ENCODE measurements at regions not wholly inside any gene's neighbourhood (a gene's known extent, or its start where the extent isn't known, plus 50 kb on each side); places are given as distances from the start of the nearest gene placed in this dataset.

GRCh38 chr3:102129760-102130608, 280.7 kb downstream of the NFKBIZ start:
- Mint-ChIP-seq H3K27me3 (ENCODE audit: insufficient read depth, unreplicated experiment) (no peaks in the 10 kb centered on the region), H3K36me3 (ENCODE audit: insufficient read depth, unreplicated experiment) (no peaks in the 10 kb centered on the region), H3K4me1 (ENCODE audit: low read depth, unreplicated experiment) (no peaks in the 10 kb centered on the region), H3K27ac (ENCODE audit: unreplicated experiment) (no peak overlapping the region), H3K9me3 (ENCODE audit: unreplicated experiment) (no peaks in the 10 kb centered on the region), H3K4me3 (ENCODE audit: unreplicated experiment) (no peak overlapping the region)
- H3K27me3 ChIP-seq (replicated peaks; ENCODE audit: control insufficient read depth, insufficient read depth, low read length), result no peaks in the 10 kb centered on the region
- no peak overlapping the region for H3K4me3 ChIP-seq (ENCODE audit: low read depth, low read length)
- no peaks in the 10 kb centered on the region for H3K36me3 ChIP-seq (ENCODE audit: control insufficient read depth, insufficient read depth, low read length)
- H3K9me3 ChIP-seq, result no peaks in the 10 kb centered on the region
- intact Hi-C loops (cut with micrococcal nuclease; ENCODE audit: unreplicated experiment), result no loop called here
- BruUV-seq (replicated peaks), result no TSS peak
- peaks cover 6% of the 10 kb centered on the region; the same call in 1 of the 2 replicates for H3K4me1 ChIP-seq
- ChIA-PET POLR2A (no interaction called here), CTCF (no interaction called here)
- TF ChIP-seq, protein P1, sequence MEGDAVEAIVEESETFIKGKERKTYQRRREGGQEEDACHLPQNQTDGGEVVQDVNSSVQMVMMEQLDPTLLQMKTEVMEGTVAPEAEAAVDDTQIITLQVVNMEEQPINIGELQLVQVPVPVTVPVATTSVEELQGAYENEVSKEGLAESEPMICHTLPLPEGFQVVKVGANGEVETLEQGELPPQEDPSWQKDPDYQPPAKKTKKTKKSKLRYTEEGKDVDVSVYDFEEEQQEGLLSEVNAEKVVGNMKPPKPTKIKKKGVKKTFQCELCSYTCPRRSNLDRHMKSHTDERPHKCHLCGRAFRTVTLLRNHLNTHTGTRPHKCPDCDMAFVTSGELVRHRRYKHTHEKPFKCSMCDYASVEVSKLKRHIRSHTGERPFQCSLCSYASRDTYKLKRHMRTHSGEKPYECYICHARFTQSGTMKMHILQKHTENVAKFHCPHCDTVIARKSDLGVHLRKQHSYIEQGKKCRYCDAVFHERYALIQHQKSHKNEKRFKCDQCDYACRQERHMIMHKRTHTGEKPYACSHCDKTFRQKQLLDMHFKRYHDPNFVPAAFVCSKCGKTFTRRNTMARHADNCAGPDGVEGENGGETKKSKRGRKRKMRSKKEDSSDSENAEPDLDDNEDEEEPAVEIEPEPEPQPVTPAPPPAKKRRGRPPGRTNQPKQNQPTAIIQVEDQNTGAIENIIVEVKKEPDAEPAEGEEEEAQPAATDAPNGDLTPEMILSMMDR (IDR thresholded peaks at IDR 0.05; ENCODE audit: insufficient read depth in 1 of 2, low read depth in 1 of 2, low read length in 1 of 2, severe bottlenecking in 1 of 2, unreplicated experiment in 1 of 2), result no peak
- no peak for DNase-seq

DNA sequence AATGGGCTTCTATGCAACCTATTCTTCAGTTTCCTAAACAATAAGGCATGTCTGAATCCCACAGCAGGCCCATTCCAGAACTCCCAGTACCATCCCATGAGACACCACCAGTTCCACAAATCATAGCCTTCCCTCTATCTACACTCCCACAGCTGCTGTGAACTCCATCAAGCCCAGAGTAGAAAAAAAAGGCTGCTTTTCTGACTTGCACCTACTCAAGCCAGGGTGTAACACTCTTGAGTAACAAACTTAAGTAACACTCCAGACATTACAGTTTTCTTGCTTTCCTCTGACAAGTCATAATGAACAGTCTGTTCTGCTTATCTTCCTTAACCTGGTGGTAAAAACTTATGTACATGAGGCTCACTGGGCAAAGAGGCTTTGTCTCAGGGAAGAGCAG, 283.1 kb downstream of the NFKBIZ start:
- no peak for DNase-seq
- TF ChIP-seq, protein P1 (IDR thresholded peaks at IDR 0.05; ENCODE audit: insufficient read depth in 1 of 2, low read depth in 1 of 2, low read length in 1 of 2, severe bottlenecking in 1 of 2, unreplicated experiment in 1 of 2), result no peak
- intact Hi-C loops (cut with micrococcal nuclease; ENCODE audit: unreplicated experiment), result no loop called here

DNA sequence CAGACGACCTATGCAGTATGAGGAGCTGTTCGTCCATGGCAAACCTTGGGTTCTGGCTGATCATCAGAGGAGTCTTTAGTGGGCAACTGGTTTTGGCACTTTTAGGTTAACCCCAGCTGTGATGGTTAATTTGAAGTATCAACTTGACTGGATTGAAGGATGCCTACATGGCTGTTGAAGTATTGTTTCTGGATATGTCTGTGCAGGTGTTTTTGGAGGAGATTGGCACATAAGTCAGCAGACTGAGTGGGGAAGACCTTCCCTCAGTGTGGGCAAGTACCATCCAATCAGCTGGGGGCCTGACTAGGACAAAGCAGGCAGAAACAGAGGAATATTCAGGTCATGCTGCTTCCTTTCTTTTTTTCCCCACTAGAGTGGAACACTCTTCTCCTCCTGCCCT, 284.1 kb downstream of the NFKBIZ start:
- Mint-ChIP-seq H3K4me1 (ENCODE audit: low read depth, unreplicated experiment) (no peaks in the 10 kb centered on the region), H3K27me3 (ENCODE audit: insufficient read depth, unreplicated experiment) (no peaks in the 10 kb centered on the region), H3K27ac (ENCODE audit: unreplicated experiment) (no peak overlapping the region), H3K36me3 (ENCODE audit: insufficient read depth, unreplicated experiment) (no peaks in the 10 kb centered on the region), H3K9me3 (ENCODE audit: unreplicated experiment) (no peaks in the 10 kb centered on the region), H3K4me3 (ENCODE audit: unreplicated experiment) (no peak overlapping the region)
- no TSS peak for BruUV-seq (replicated peaks)
- Histone ChIP-seq H3K4me3 (ENCODE audit: low read depth, low read length) (no peak overlapping the region), H3K36me3 (ENCODE audit: control insufficient read depth, insufficient read depth, low read length) (no peaks in the 10 kb centered on the region), H3K9me3 (no peaks in the 10 kb centered on the region), H3K4me1 (no peaks in the 10 kb centered on the region), H3K27me3 (replicated peaks; ENCODE audit: control insufficient read depth, insufficient read depth, low read length) (no peaks in the 10 kb centered on the region)
- intact Hi-C loops (cut with micrococcal nuclease; ENCODE audit: unreplicated experiment), result no loop called here
- no peak for DNase-seq
- TF ChIP-seq, protein P1 (IDR thresholded peaks at IDR 0.05; ENCODE audit: insufficient read depth in 1 of 2, low read depth in 1 of 2, low read length in 1 of 2, severe bottlenecking in 1 of 2, unreplicated experiment in 1 of 2), result no peak
- CTCF ChIA-PET, result interaction anchor here (0.9 kb wide), 1 partner anchor 92 kb away, joined by 3 read pairs; no protein-coding TSS in a partner anchor
- POLR2A ChIA-PET, result no interaction called here

More for the DNA sequence above, 283.1 kb downstream of the NFKBIZ start:
- H3K4me1 Mint-ChIP-seq (ENCODE audit: low read depth, unreplicated experiment), result no peaks in the 10 kb centered on the region
- H3K9me3 Mint-ChIP-seq (ENCODE audit: unreplicated experiment), result no peaks in the 10 kb centered on the region
- H3K27me3 ChIP-seq (replicated peaks; ENCODE audit: control insufficient read depth, insufficient read depth, low read length), result no peaks in the 10 kb centered on the region
- no TSS peak for BruUV-seq (replicated peaks)
- ChIA-PET POLR2A (no interaction called here), CTCF (no interaction called here)
- no peaks in the 10 kb centered on the region for H3K27me3 Mint-ChIP-seq (ENCODE audit: insufficient read depth, unreplicated experiment)
- H3K9me3 ChIP-seq, result no peaks in the 10 kb centered on the region
- no peak overlapping the region for H3K4me3 ChIP-seq (ENCODE audit: low read depth, low read length)
- no peaks in the 10 kb centered on the region for H3K36me3 ChIP-seq (ENCODE audit: control insufficient read depth, insufficient read depth, low read length)
- H3K4me1 ChIP-seq, result no peaks in the 10 kb centered on the region
- no peak overlapping the region for H3K27ac Mint-ChIP-seq (ENCODE audit: unreplicated experiment)
- H3K36me3 Mint-ChIP-seq (ENCODE audit: insufficient read depth, unreplicated experiment), result no peaks in the 10 kb centered on the region
- H3K4me3 Mint-ChIP-seq (ENCODE audit: unreplicated experiment), result no peak overlapping the region

Data from Caco-2 (cell line).